ENCODE measurements at regions not wholly inside any gene's neighbourhood (a gene's known extent, or its start where the extent isn't known, plus 50 kb on each side); places are given as distances from the start of the nearest gene placed in this dataset.
A peak's percentile ranks its signal among the peaks of the same experiment; 100 is the strongest.

DNA sequence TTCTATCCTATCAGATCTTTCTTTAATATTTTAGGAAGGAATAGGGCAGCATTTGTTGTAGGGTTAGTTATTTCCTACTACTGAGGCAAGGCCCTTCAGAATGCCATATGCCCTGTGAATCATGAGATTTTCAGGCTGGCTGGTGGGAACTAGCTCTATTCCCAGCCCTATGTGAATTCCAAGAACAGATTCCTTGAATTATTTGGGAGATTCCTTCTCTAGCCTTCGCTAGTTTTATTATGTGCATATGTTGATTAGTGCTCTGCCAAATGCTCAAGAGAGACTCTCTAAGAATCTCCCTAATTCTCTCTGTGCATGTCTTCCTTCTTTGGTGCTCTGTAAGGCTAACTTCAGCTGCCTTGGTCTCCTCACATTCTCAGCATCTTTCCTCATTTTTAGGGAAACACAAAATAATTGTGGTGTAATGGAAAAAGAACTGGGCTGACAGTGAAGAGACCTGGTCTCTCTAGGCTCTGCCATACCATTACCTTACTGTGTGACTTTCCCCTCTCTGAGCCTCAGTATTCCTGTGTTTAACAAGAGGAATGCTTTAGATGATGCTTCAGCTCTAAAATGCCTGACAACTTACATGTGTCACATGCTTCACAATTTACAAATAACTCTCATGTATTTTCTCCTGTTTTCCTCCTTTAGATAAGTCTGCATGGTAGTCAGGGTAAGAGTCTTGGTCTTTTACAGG lies 79.7 kb downstream of the VMA21 start:
- no peak for DNase-seq (ENCODE audit: low spot score)

DNA sequence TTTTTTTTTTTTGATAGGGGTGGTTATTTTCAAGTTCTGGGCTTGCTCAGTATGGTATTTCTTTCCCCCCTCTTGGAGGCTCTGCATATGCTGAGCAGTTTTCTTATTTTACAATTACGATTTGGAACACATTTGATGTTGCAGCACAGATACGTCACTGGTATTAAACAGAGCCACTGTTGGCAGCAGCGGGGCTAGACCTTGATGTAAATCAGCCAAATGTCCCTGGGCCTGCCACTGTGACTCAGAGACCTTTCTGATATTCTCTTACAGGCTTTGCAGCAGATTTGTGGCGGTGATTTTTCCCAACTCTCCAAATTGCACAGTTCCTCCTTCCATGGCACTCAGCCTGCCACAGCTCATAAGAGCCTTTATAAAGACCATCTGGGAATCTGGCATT lies 81.1 kb downstream of the VMA21 start:
- DNase-seq (ENCODE audit: low spot score): no peak

DNA sequence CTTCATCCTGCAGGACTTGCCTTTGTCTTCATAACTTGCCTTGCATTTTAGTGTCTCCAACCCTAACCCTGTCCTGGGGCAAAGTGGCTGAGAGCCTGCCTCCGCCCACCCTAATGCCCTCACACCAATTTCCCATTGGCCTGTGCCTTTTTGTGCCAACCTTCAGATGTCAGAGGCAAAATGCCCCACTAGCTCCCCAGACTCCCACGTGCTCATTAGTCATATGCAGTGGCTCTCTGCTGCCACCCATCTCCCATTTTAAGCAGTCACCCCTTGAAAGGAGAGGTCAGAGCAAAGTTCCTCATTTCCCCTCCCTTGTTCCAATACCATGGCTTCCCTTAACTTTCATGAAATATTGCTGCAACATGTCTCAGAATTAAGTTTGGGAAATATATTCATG lies 74.8 kb upstream of the PASD1 start:
- DNase-seq (ENCODE audit: low spot score): peak; percentile 30

DNA sequence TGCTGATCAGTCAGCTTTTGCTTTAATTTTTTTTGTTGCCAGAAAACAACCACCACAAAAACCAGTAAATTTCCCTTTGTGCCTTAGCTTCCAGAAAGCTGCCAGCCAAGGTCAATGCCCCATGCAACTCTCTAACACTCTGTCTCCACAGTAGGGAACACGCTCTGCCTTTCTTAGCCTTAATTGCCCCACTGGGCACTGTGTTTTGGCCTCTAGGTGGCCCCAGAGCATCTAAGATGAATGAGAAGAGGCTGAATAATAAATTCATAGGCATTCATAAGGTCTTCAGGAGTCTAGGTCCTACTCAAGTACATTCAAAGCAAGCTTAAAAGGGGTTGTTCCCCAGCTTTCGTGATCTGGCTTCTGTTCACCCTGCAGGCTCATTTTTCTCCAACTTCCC lies 57.7 kb upstream of the PASD1 start:
- DNase-seq (ENCODE audit: low spot score): peak; percentile 74

DNA sequence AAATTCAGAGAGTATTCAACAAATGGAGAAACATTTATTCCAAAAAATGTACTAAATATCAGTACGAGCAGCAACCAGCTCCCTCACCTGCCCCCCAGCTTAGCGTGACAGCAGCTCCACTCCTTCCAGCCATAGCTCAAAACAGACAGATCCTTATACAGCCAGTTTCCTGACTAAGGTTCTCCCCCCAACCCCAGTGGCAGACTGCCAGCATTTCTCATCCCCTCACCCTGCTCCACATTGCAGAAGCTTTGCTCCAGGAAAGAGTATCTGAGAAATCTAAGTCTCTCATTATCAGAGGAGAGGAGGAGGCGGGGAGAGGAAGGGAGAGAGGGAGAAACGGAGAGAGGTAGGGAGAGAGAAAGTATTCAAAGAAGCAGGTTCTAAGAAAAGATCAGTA lies 53.3 kb upstream of the PASD1 start:
- no peak for DNase-seq (ENCODE audit: low spot score)

DNA sequence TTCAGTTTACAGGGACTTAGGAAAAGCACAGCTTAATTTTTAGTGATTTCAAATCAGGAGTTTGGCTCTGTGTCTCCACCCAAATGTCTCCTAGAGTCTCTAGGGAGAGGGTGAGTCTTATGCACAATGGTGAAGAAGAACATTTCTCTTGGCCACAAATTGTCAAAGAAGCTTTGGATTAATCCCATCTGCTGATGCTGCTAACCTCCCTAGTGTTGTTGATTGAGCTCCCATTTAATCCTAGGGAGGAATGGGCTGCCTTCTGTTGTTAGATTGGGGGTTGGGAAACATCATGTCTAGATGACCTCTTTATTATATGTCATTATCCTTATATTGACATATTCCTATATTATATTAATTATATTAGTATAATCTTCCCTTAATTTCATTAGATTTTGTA lies 50.0 kb upstream of the PASD1 start:
- DNase-seq (ENCODE audit: low spot score): no peak
